SU-DHL-6 (cell line): ENCODE measurements at regions not wholly inside any gene's neighbourhood (a gene's known extent, or its start where the extent isn't known, plus 50 kb on each side); places are given as distances from the start of the nearest gene placed in this dataset.
"Not testable (repeated sequence)": the region's sequence is repeated elsewhere in the genome, so short reads cannot be mapped to it uniquely, and the experiment has no call there.

Source experiments
- EZH2phosphoT487 ChIP-seq: fragments of 200-600 bp; sonication (generic), shearing (Covaris generic); conservative IDR thresholded peaks from 2 replicates; pipeline ENCODE4 v1.6.1; 2018; ENCODE audit warnings: mild to moderate bottlenecking, antibody characterized with exemption, low read length, moderate library complexity, mixed read lengths
- TF ChIP-seq, protein P1 (sequence below): fragments of 200-600 bp; sonication (generic); IDR thresholded peaks from one replicate; pipeline ENCODE4 v1.5.1; 2017; ENCODE audit warnings: antibody characterized with exemption, mild to moderate bottlenecking, low read length, moderate library complexity; ENCODE audit not compliant: insufficient read depth, poor library complexity, severe bottlenecking

DNA sequence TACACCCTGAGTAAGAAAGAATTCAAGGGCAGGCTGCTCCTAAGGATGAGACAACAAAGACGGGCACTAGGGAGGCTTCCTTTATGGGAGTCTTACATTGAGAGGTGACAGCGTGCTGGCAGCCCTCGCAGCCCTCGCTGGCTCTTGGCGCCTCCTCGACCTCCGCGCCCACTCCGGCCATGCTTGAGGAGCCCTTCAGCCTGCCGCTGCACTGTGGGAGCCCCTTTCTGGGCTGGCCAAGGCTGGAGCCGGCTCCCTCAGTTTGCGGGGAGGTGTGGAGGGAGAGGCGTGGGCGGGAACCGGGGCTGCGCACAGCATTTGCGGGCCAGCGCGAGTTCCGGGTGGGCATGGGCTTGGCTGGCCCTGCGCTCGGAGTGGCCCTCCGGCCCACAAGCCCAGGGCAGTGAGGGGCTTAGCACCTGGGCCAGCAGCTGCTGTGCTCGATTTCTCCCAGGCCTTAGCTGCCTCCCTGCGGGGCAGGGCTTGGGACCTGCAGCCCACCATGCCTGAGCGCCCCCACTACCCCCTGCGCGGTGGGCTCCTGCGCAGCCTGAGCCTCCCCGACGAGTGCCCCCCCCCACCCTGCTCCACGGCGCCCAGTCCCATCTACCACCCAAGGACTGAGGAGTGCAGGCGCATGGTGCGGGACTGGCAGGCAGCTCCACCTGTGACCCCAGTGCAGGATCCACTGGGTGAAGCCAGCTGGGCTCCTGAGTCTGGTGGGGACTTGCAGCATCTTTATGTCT lies 75.3 kb downstream of the BARX1 start:
- TF ChIP-seq, protein P1, sequence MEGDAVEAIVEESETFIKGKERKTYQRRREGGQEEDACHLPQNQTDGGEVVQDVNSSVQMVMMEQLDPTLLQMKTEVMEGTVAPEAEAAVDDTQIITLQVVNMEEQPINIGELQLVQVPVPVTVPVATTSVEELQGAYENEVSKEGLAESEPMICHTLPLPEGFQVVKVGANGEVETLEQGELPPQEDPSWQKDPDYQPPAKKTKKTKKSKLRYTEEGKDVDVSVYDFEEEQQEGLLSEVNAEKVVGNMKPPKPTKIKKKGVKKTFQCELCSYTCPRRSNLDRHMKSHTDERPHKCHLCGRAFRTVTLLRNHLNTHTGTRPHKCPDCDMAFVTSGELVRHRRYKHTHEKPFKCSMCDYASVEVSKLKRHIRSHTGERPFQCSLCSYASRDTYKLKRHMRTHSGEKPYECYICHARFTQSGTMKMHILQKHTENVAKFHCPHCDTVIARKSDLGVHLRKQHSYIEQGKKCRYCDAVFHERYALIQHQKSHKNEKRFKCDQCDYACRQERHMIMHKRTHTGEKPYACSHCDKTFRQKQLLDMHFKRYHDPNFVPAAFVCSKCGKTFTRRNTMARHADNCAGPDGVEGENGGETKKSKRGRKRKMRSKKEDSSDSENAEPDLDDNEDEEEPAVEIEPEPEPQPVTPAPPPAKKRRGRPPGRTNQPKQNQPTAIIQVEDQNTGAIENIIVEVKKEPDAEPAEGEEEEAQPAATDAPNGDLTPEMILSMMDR: not testable (repeated sequence)
- not testable (repeated sequence) for TF ChIP-seq EZH2phosphoT487
